ENCODE measurements at regions not wholly inside any gene's neighbourhood (a gene's known extent, or its start where the extent isn't known, plus 50 kb on each side); places are given as distances from the start of the nearest gene placed in this dataset.

DNA sequence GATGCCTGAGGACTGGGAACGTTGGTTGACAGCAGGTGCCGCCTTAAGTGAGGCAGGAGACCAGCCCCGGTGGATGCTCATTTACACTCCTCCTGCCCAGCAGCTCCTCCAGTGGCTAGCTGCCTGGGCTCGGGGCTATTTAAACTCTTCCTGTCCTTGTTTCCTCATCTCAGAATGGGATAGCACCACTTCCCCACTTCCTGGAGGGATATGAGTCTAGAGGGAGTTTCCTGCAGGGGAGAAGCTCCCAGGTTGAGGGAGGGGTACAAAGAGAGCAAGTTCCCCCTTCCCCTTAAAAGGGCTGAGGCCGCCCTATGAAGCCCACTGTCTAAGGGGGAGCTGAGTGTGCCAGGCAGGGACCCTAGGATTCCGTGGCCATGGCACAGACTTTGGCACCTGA is 311.2 kb downstream of the AACS start:
- Histone ChIP-seq H3K27me3 (no peaks in the 10 kb centered on the region), H3K9me3 (ENCODE audit: low read depth) (no peaks in the 10 kb centered on the region), H3K27ac (no peak overlapping the region), H3K4me1 (ENCODE audit: low read depth) (no peaks in the 10 kb centered on the region), H3K36me3 (no peaks in the 10 kb centered on the region), H3K4me3 (no peak overlapping the region)
- TF ChIP-seq, protein P1, sequence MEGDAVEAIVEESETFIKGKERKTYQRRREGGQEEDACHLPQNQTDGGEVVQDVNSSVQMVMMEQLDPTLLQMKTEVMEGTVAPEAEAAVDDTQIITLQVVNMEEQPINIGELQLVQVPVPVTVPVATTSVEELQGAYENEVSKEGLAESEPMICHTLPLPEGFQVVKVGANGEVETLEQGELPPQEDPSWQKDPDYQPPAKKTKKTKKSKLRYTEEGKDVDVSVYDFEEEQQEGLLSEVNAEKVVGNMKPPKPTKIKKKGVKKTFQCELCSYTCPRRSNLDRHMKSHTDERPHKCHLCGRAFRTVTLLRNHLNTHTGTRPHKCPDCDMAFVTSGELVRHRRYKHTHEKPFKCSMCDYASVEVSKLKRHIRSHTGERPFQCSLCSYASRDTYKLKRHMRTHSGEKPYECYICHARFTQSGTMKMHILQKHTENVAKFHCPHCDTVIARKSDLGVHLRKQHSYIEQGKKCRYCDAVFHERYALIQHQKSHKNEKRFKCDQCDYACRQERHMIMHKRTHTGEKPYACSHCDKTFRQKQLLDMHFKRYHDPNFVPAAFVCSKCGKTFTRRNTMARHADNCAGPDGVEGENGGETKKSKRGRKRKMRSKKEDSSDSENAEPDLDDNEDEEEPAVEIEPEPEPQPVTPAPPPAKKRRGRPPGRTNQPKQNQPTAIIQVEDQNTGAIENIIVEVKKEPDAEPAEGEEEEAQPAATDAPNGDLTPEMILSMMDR (IDR thresholded peaks at IDR 0.05; ENCODE audit: low read depth, low read length) = no peak
- DNase-seq (ENCODE audit: low read depth in 1 of 2, low spot score in 1 of 2) = no peak

DNA sequence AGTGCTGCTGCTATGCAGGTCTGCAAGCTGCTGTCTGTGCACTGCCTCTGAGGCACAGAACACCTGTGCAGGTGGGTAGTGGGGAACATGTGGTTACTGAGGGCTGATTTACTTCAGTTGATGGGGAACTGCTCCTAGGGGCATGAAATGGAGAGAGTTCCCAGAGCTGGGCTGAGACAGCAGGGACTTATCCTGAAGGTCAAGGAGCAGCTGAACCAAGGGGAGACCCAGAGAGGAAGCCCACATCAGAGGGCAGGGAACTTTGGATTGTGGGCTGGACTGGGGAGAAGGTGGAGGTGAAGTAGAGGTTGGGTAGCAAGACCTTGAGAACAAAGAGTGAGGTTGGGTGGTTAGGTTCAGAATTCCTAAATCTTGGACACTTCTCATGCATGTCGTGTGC is 311.9 kb downstream of the AACS start:
- TF ChIP-seq, protein P1 (IDR thresholded peaks at IDR 0.05; ENCODE audit: low read depth, low read length) = no peak
- no peak overlapping the region for H3K27ac ChIP-seq
- H3K9me3 ChIP-seq (ENCODE audit: low read depth) = no peaks in the 10 kb centered on the region
- no peaks in the 10 kb centered on the region for H3K4me1 ChIP-seq (ENCODE audit: low read depth)
- no peak for DNase-seq (ENCODE audit: low read depth in 1 of 2, low spot score in 1 of 2)
- H3K4me3 ChIP-seq = no peak overlapping the region
- no peaks in the 10 kb centered on the region for H3K36me3 ChIP-seq
- H3K27me3 ChIP-seq = no peaks in the 10 kb centered on the region

DNA sequence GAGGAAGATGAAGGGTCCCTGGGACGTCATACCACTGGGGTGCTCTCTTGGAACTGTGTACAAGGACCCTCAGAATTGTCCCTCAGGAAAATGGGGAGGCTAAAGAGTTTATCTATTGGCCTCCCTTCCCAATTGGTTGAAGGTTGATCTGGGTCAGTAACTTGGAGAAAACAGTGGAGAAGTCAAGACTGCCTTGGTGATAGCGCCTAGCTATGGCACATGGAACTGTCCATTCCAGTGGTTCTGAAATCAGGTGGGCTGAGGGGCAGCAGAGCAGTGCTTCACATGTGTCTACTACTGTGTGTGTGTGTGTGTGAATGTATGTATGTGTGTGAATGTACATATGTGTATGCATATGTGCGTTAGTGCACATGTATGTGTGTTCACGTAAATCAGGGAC is 316.1 kb downstream of the AACS start:
- Histone ChIP-seq H3K27ac (no peak overlapping the region), H3K4me3 (no peak overlapping the region), H3K4me1 (ENCODE audit: low read depth) (no peaks in the 10 kb centered on the region), H3K36me3 (no peaks in the 10 kb centered on the region), H3K9me3 (ENCODE audit: low read depth) (no peaks in the 10 kb centered on the region), H3K27me3 (no peaks in the 10 kb centered on the region)
- peak in 1 of 2 donors; percentile 42 for DNase-seq (ENCODE audit: low read depth in 1 of 2, low spot score in 1 of 2)
- TF ChIP-seq, protein P1 (IDR thresholded peaks at IDR 0.05; ENCODE audit: low read depth, low read length) = no peak

DNA sequence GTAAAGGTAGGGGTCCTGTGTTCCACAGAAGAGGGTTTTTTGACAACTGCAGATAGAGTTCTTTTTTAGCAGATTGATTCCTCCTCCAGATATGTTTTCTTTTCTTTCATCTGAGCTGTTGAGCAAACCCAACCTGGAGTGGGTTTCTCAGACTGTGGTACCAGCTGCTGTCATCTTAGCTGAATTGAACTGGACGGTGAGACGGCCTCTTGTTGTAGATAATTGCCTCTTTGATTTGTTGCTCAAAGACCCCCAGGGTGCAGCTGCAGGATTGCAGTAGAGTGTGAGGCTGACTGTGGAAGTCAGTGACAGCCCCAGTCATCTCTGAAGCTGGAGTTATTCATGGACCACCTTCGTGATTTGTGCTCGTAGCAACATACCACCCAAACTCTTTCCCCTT is 317.7 kb downstream of the AACS start:
- H3K9me3 ChIP-seq (ENCODE audit: low read depth) = no peaks in the 10 kb centered on the region
- H3K4me1 ChIP-seq (ENCODE audit: low read depth) = peaks cover 5% of the 10 kb centered on the region
- H3K27me3 ChIP-seq = no peaks in the 10 kb centered on the region
- no peak overlapping the region for H3K4me3 ChIP-seq
- no peaks in the 10 kb centered on the region for H3K36me3 ChIP-seq
- no peak for DNase-seq (ENCODE audit: low read depth in 1 of 2, low spot score in 1 of 2)
- H3K27ac ChIP-seq = no peak overlapping the region
- TF ChIP-seq, protein P1 (IDR thresholded peaks at IDR 0.05; ENCODE audit: low read depth, low read length) = no peak

DNA sequence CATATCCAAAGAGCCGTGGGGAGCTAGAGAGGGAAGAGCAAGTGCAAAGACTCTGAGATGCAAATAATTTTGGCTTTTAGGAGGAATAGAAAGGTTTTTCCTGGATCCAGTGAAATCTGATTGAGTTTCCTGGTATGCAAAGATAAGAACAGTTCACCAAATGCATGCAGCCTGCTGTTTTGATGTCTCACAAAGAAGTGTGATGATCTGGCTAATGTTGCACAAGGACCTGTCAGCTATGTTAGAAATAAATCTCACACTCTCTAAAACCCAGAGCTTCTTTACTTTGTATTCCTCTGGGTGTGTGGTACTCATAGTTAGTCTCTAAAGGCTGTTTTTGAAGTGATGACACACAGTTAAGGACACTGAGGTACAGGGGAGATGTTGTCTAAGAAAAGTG is 321.4 kb downstream of the AACS start:
- DNase-seq (ENCODE audit: low read depth in 1 of 2, low spot score in 1 of 2) = peak in 1 of 2 donors; percentile 7
- no peak overlapping the region for H3K4me3 ChIP-seq
- H3K27me3 ChIP-seq = no peaks in the 10 kb centered on the region
- TF ChIP-seq, protein P1 (IDR thresholded peaks at IDR 0.05; ENCODE audit: low read depth, low read length) = no peak
- H3K27ac ChIP-seq = no peak overlapping the region
- no peaks in the 10 kb centered on the region for H3K36me3 ChIP-seq
- H3K9me3 ChIP-seq (ENCODE audit: low read depth) = no peaks in the 10 kb centered on the region
- H3K4me1 ChIP-seq (ENCODE audit: low read depth) = peaks cover 5% of the 10 kb centered on the region

DNA sequence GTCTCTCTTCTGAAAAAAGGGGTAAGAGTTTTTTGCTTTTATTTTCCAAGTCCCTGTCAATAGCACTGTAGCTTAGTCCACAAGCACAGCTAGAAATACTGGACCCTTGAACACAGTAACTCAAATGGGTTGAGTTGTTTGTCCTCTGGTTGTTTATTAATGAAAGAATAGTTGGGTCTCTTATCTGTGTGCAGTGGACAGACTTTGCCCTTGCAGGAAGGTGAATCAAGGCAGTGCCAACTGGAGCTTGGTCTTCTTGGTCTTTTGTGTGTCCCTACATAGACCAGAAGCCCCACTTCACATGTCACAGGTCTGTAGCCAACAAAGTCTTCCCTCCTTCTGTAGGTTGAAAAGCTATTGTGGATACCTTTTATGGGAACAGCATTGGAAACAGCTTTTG is 322.0 kb downstream of the AACS start:
- TF ChIP-seq, protein P1 (IDR thresholded peaks at IDR 0.05; ENCODE audit: low read depth, low read length) = no peak
- Histone ChIP-seq H3K4me3 (no peak overlapping the region), H3K36me3 (no peaks in the 10 kb centered on the region), H3K27ac (no peak overlapping the region), H3K4me1 (ENCODE audit: low read depth) (peaks cover 5% of the 10 kb centered on the region), H3K9me3 (ENCODE audit: low read depth) (no peaks in the 10 kb centered on the region), H3K27me3 (no peaks in the 10 kb centered on the region)
- no peak for DNase-seq (ENCODE audit: low read depth in 1 of 2, low spot score in 1 of 2)
